ENCODE measurements at regions not wholly inside any gene's neighbourhood (a gene's known extent, or its start where the extent isn't known, plus 50 kb on each side); places are given as distances from the start of the nearest gene placed in this dataset.

GRCh38 chr5:3460416-3460815 lies 135.2 kb upstream of the IRX1 start:
- CTCF ChIA-PET (ENCODE audit: partially characterized antibody) = no interaction called here
- H3K56ac ChIP-seq (replicated peaks; ENCODE audit: insufficient read length, low read depth, low read length) = no peak overlapping the region
- H3K18ac ChIP-seq (ENCODE audit: extremely low read depth, low read length) = no peak overlapping the region
- no peaks in the 10 kb centered on the region for H3K36me3 ChIP-seq (ENCODE audit: control insufficient read depth in 2 of 4, insufficient read depth in 4 of 4, low read length in 3 of 4)
- no peaks in the 10 kb centered on the region for H3K79me1 ChIP-seq (ENCODE audit: low read depth, low read length)
- TF ChIP-seq SIX5 (IDR thresholded peaks at IDR 0.05; ENCODE audit: low read depth, low read length) (no peak), POLR2A (IDR thresholded peaks at IDR 0.05; ENCODE audit: control extremely low read depth in 1 of 2, low read depth in 2 of 2, low read length in 2 of 2) (no peak), MAFK (IDR thresholded peaks at IDR 0.05; ENCODE audit: low read depth, low read length) (no peak), BACH1 (IDR thresholded peaks at IDR 0.05; ENCODE audit: low read length) (no peak), TEAD4 (IDR thresholded peaks at IDR 0.05; ENCODE audit: low read depth, low read length) (no peak), SIN3A (conservative IDR thresholded peaks at IDR 0.05 in 1 of 2, IDR thresholded peaks at IDR 0.05 in 1 of 2; ENCODE audit: low read depth in 1 of 2, low read length in 2 of 2) (no peak), YY1 (IDR thresholded peaks at IDR 0.05; ENCODE audit: low read depth, low read length) (no peak), CBX5 (IDR thresholded peaks at IDR 0.05; ENCODE audit: low read depth, low read length) (no peak), HDAC2 (IDR thresholded peaks at IDR 0.05; ENCODE audit: borderline replicate concordance in 1 of 2, low read depth in 2 of 2, low read length in 2 of 2) (no peak), HDAC6 (IDR thresholded peaks at IDR 0.05; ENCODE audit: low read depth, low read length) (no peak), JUND (IDR thresholded peaks at IDR 0.05; ENCODE audit: low read length) (no peak)
- no peak overlapping the region for H3K4ac ChIP-seq (replicated peaks; ENCODE audit: insufficient read length, low read depth, low read length)
- no peak overlapping the region for H2BK20ac ChIP-seq (ENCODE audit: low read length)
- H2BK5ac ChIP-seq (ENCODE audit: low read depth, low read length) = no peak overlapping the region
- no peak overlapping the region for H2AK5ac ChIP-seq (ENCODE audit: low read depth, low read length)
- H4K91ac ChIP-seq (replicated peaks; ENCODE audit: insufficient read length, low read length) = no peak overlapping the region
- H3K23me2 ChIP-seq (ENCODE audit: low read depth, low read length) = no peaks in the 10 kb centered on the region
- H3K4me1 ChIP-seq (replicated peaks in 1 of 4; ENCODE audit: control insufficient read depth in 3 of 4, insufficient read depth in 4 of 4, low read length in 3 of 4) = no peaks in the 10 kb centered on the region
- H3K27me3 ChIP-seq (replicated peaks in 1 of 4; ENCODE audit: control insufficient read depth in 3 of 4, extremely low read depth in 1 of 4, insufficient read depth in 3 of 4, low read length in 3 of 4) = no peaks in the 10 kb centered on the region; a peak in 1 of 7 replicates
- no peak overlapping the region for H2BK15ac ChIP-seq (ENCODE audit: low read length)
- no peak overlapping the region for H3K14ac ChIP-seq (ENCODE audit: insufficient read length)
- H3K27ac ChIP-seq (ENCODE audit: low read depth, low read length) = no peak overlapping the region
- H2BK120ac ChIP-seq (replicated peaks; ENCODE audit: low read depth, low read length) = no peak overlapping the region
- H3K4me3 ChIP-seq (ENCODE audit: extremely low read depth in 1 of 4, insufficient read depth in 2 of 4, low read depth in 3 of 4, low read length in 4 of 4) = no peak overlapping the region
- H3K23ac ChIP-seq (ENCODE audit: insufficient read length) = no peak overlapping the region
- no peak for FAIRE-seq
- POLR2A ChIA-PET (ENCODE audit: partially characterized antibody) = no interaction called here
- no peak overlapping the region for H2AFZ ChIP-seq (ENCODE audit: low read length)
- H4K20me1 ChIP-seq (replicated peaks in 1 of 2; ENCODE audit: control insufficient read depth in 1 of 2, insufficient read depth in 2 of 2, low read length in 2 of 2) = no peaks in the 10 kb centered on the region
- no peak for DNase-seq (ENCODE audit: low read depth in 1 of 2, low spot score in 2 of 2)
- no peak overlapping the region for H4K8ac ChIP-seq (ENCODE audit: extremely low read depth, insufficient read depth, low read length)
- H3K9me3 ChIP-seq (ENCODE audit: insufficient read depth in 2 of 2, low read depth in 1 of 2, low read length in 1 of 2) = no peaks in the 10 kb centered on the region
- 91% methylated on average over 2 of the region's 2 CpGs; no CpG with 5 or more reads in 1 of the 2 experiments for WGBS, 2 experiments (ENCODE audit: extremely low coverage in 1 of 2, insufficient coverage in 1 of 2, insufficient read length in 1 of 2, insufficient replicate concordance in 2 of 2, low coverage in 1 of 2, low lambda C conversion rate in 2 of 2, missing lambda C conversion rate in 1 of 2)
- no peak overlapping the region for H2BK12ac ChIP-seq (ENCODE audit: low read depth, low read length)
- H3K4me2 ChIP-seq (ENCODE audit: insufficient read depth in 1 of 2, low read depth in 2 of 2, low read length in 2 of 2) = no peak overlapping the region
- H3K79me2 ChIP-seq (ENCODE audit: control insufficient read depth in 1 of 2, insufficient read depth in 2 of 2, low read length in 2 of 2) = no peaks in the 10 kb centered on the region
- no peak overlapping the region for H4K5ac ChIP-seq (ENCODE audit: insufficient read length, low read depth, low read length)
- no peak overlapping the region for H3K9ac ChIP-seq (replicated peaks in 1 of 4; ENCODE audit: extremely low read depth in 1 of 4, low read depth in 3 of 4, low read length in 3 of 4)
